ENCODE measurements at regions not wholly inside any gene's neighbourhood (a gene's known extent, or its start where the extent isn't known, plus 50 kb on each side); places are given as distances from the start of the nearest gene placed in this dataset.

GRCh38 chrX:99909946-99910345 lies 500.1 kb downstream of the PCDH19 start:
- no CpG with 5 or more reads among the region's 1 CpG for WGBS (ENCODE audit: insufficient coverage)
- H3K4me1 Mint-ChIP-seq: no peaks in the 10 kb centered on the region
- no peak overlapping the region for H3K27ac Mint-ChIP-seq
- TF ChIP-seq CTCF (IDR thresholded peaks at IDR 0.05): no peak
- Histone ChIP-seq H3K36me3 (replicated peaks in 1 of 2; ENCODE audit: control insufficient read depth in 1 of 2, insufficient read depth in 2 of 2, low read length in 2 of 2) (no peaks in the 10 kb centered on the region), H3K4me1 (ENCODE audit: control insufficient read depth in 1 of 2, insufficient read depth in 2 of 2, low read length in 2 of 2) (no peaks in the 10 kb centered on the region), H3K9me3 (replicated peaks in 1 of 2; ENCODE audit: control insufficient read depth in 1 of 2, insufficient read depth in 1 of 2, low read length in 2 of 2) (no peaks in the 10 kb centered on the region), H4K20me1 (ENCODE audit: insufficient read depth, low read length) (no peaks in the 10 kb centered on the region), H3K79me2 (ENCODE audit: insufficient read depth, low read length) (no peaks in the 10 kb centered on the region), H3K9ac (ENCODE audit: insufficient read depth, low read length, poor library complexity, severe bottlenecking) (no peak overlapping the region), H3K27me3 (ENCODE audit: control insufficient read depth in 2 of 2, insufficient read depth in 2 of 2, low read length in 2 of 2) (peaks cover 0 to 2% of the 10 kb centered on the region in 2 donors), H2AFZ (ENCODE audit: insufficient read depth, low read depth, low read length, poor library complexity, severe bottlenecking) (no peak overlapping the region), H3K4me2 (replicated peaks; ENCODE audit: extremely low read depth, low read length, poor library complexity, severe bottlenecking) (no peak overlapping the region), H3K27ac (ENCODE audit: low read depth in 1 of 2, low read length in 2 of 2) (no peak overlapping the region), H3K4me3 (replicated peaks in 1 of 3; ENCODE audit: low read depth in 2 of 3, low read length in 3 of 3) (no peak overlapping the region)
- intact Hi-C loops (cut with micrococcal nuclease): no loop called here
- DNase-seq: no peak
- H3K36me3 Mint-ChIP-seq: no peaks in the 10 kb centered on the region
- no peaks in the 10 kb centered on the region for H3K9me3 Mint-ChIP-seq
- H3K27me3 Mint-ChIP-seq (ENCODE audit: low read depth in 3 of 3): peaks cover 0 to 1% (median 0%) of the 10 kb centered on the region in 3 donors
- no peak overlapping the region for H3K4me3 Mint-ChIP-seq

- H3K9ac ChIP-seq (ENCODE audit: insufficient read depth, low read length, poor library complexity, severe bottlenecking): no peak overlapping the region
- H3K79me2 ChIP-seq (ENCODE audit: insufficient read depth, low read length): no peaks in the 10 kb centered on the region
- H3K27ac Mint-ChIP-seq: no peak overlapping the region
- H3K9me3 Mint-ChIP-seq: peaks cover 0 to 12% (median 4%) of the 10 kb centered on the region in 7 donors
- H3K4me3 ChIP-seq (replicated peaks in 1 of 3; ENCODE audit: low read depth in 2 of 3, low read length in 3 of 3): no peak overlapping the region
- no peak overlapping the region for H3K4me2 ChIP-seq (replicated peaks; ENCODE audit: extremely low read depth, low read length, poor library complexity, severe bottlenecking)
- H3K4me1 ChIP-seq (ENCODE audit: control insufficient read depth in 1 of 2, insufficient read depth in 2 of 2, low read length in 2 of 2): no peaks in the 10 kb centered on the region
- no peaks in the 10 kb centered on the region for H3K36me3 ChIP-seq (replicated peaks in 1 of 2; ENCODE audit: control insufficient read depth in 1 of 2, insufficient read depth in 2 of 2, low read length in 2 of 2)
- no peak overlapping the region for H2AFZ ChIP-seq (ENCODE audit: insufficient read depth, low read depth, low read length, poor library complexity, severe bottlenecking)
- no peak overlapping the region for H3K27ac ChIP-seq (ENCODE audit: low read depth in 1 of 2, low read length in 2 of 2)
- 74% methylated on average over 4 of the region's 4 CpGs for WGBS (ENCODE audit: insufficient coverage)
- no peak for DNase-seq
- no peaks in the 10 kb centered on the region for H3K9me3 ChIP-seq (replicated peaks in 1 of 2; ENCODE audit: control insufficient read depth in 1 of 2, insufficient read depth in 1 of 2, low read length in 2 of 2)
- H3K36me3 Mint-ChIP-seq: no peaks in the 10 kb centered on the region
- H3K4me3 Mint-ChIP-seq: no peak overlapping the region
- peaks cover 0 to 3% (median 0%) of the 10 kb centered on the region in 3 donors for H3K27me3 Mint-ChIP-seq (ENCODE audit: low read depth in 3 of 3)
- H4K20me1 ChIP-seq (ENCODE audit: insufficient read depth, low read length): no peaks in the 10 kb centered on the region
- no peaks in the 10 kb centered on the region for H3K27me3 ChIP-seq (ENCODE audit: control insufficient read depth in 2 of 2, insufficient read depth in 2 of 2, low read length in 2 of 2)
- intact Hi-C loops (cut with micrococcal nuclease): no loop called here
- H3K4me1 Mint-ChIP-seq: no peaks in the 10 kb centered on the region
- no peak for TF ChIP-seq CTCF (IDR thresholded peaks at IDR 0.05)
Measured at GRCh38 chrX:99901091-99901490, 509.0 kb downstream of the PCDH19 start.
